ENCODE measurements at regions not wholly inside any gene's neighbourhood (a gene's known extent, or its start where the extent isn't known, plus 50 kb on each side); places are given as distances from the start of the nearest gene placed in this dataset.

DNA sequence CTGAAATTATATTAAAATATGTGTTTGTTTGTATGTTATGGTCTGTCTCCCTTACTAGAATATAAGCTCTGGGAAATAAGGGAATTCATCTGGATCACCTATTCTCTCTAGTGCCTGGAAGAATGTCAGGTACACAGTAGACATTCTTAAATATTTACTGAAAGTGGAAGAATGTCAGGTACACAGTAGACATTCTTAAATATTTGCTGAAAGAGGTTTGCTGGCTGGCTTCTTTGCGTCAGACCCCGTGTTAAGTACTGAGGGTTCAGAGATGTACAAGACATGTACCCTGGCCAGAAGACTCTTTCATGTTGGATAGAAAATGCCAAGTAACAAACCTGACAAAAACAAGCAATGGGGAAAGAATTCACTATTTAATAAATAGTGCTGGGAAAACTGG is 199.1 kb downstream of the INSC start:
- no peak for TF ChIP-seq EZH2phosphoT487 (IDR thresholded peaks at IDR 0.05; ENCODE audit: borderline replicate concordance)
- TF ChIP-seq, protein P1, sequence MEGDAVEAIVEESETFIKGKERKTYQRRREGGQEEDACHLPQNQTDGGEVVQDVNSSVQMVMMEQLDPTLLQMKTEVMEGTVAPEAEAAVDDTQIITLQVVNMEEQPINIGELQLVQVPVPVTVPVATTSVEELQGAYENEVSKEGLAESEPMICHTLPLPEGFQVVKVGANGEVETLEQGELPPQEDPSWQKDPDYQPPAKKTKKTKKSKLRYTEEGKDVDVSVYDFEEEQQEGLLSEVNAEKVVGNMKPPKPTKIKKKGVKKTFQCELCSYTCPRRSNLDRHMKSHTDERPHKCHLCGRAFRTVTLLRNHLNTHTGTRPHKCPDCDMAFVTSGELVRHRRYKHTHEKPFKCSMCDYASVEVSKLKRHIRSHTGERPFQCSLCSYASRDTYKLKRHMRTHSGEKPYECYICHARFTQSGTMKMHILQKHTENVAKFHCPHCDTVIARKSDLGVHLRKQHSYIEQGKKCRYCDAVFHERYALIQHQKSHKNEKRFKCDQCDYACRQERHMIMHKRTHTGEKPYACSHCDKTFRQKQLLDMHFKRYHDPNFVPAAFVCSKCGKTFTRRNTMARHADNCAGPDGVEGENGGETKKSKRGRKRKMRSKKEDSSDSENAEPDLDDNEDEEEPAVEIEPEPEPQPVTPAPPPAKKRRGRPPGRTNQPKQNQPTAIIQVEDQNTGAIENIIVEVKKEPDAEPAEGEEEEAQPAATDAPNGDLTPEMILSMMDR (conservative IDR thresholded peaks at IDR 0.05; ENCODE audit: low read length), result no peak
- H3K4me3 ChIP-seq (ENCODE audit: low read length, poor library complexity, severe bottlenecking), result no peak overlapping the region
- H3F3A ChIP-seq (ENCODE audit: low read depth), result no peaks in the 10 kb centered on the region
- H3K9me2 ChIP-seq (replicated peaks; ENCODE audit: low read depth, low read length), result no peaks in the 10 kb centered on the region
- no peaks in the 10 kb centered on the region for H3K4me1 ChIP-seq (ENCODE audit: insufficient read depth, low read length, poor library complexity, severe bottlenecking)
- H3K9ac ChIP-seq (ENCODE audit: low read depth, low read length, poor library complexity, severe bottlenecking), result no peak overlapping the region
- H3K9me3 ChIP-seq (ENCODE audit: insufficient read depth, low read depth, low read length), result no peaks in the 10 kb centered on the region; the same call in 1 of the 2 replicates
- no peak overlapping the region for H2AFZ ChIP-seq (ENCODE audit: low read length)
- H3K4me2 ChIP-seq (ENCODE audit: low read depth, low read length, poor library complexity, severe bottlenecking), result no peak overlapping the region
- no peaks in the 10 kb centered on the region for H3K36me3 ChIP-seq (ENCODE audit: insufficient read depth, low read length)
- H3K79me2 ChIP-seq (ENCODE audit: insufficient read depth, low read length), result no peaks in the 10 kb centered on the region
- no peaks in the 10 kb centered on the region for H4K20me1 ChIP-seq (ENCODE audit: insufficient read depth, low read length, poor library complexity, severe bottlenecking)
- H3K27me3 ChIP-seq (ENCODE audit: insufficient read depth, low read length, poor library complexity, severe bottlenecking), result no peaks in the 10 kb centered on the region

DNA sequence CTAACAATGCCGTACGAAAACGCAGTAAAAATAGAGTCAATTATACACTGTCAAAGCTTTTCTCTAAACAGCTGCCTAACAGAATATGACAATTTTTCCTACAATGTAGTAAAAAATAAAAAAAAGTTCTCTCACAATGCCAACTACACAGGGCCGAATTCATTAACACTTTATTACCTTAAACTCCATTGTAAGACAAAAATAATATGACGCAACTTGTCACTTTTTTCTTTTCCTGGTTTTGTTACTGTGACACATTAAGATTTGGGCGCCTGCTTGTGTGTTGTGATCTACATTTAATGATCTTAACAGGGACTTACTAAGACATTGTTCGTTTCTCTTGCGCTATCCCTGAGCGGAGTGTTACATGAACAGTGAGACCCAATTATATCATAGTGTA is 204.1 kb downstream of the INSC start:
- TF ChIP-seq EZH2phosphoT487 (IDR thresholded peaks at IDR 0.05; ENCODE audit: borderline replicate concordance), result no peak
- TF ChIP-seq, protein P1 (conservative IDR thresholded peaks at IDR 0.05; ENCODE audit: low read length), result no peak
- Histone ChIP-seq H3K4me2 (ENCODE audit: low read depth, low read length, poor library complexity, severe bottlenecking) (no peak overlapping the region), H3K4me1 (ENCODE audit: insufficient read depth, low read length, poor library complexity, severe bottlenecking) (no peaks in the 10 kb centered on the region), H3K9me3 (ENCODE audit: insufficient read depth, low read depth, low read length) (no peaks in the 10 kb centered on the region), H4K20me1 (ENCODE audit: insufficient read depth, low read length, poor library complexity, severe bottlenecking) (no peaks in the 10 kb centered on the region), H3K9ac (ENCODE audit: low read depth, low read length, poor library complexity, severe bottlenecking) (no peak overlapping the region), H3K79me2 (ENCODE audit: insufficient read depth, low read length) (no peaks in the 10 kb centered on the region), H3K9me2 (replicated peaks; ENCODE audit: low read depth, low read length) (no peaks in the 10 kb centered on the region), H3K4me3 (ENCODE audit: low read length, poor library complexity, severe bottlenecking) (no peak overlapping the region), H2AFZ (ENCODE audit: low read length) (no peak overlapping the region), H3F3A (ENCODE audit: low read depth) (no peaks in the 10 kb centered on the region), H3K27me3 (ENCODE audit: insufficient read depth, low read length, poor library complexity, severe bottlenecking) (no peaks in the 10 kb centered on the region), H3K36me3 (ENCODE audit: insufficient read depth, low read length) (no peaks in the 10 kb centered on the region)

DNA sequence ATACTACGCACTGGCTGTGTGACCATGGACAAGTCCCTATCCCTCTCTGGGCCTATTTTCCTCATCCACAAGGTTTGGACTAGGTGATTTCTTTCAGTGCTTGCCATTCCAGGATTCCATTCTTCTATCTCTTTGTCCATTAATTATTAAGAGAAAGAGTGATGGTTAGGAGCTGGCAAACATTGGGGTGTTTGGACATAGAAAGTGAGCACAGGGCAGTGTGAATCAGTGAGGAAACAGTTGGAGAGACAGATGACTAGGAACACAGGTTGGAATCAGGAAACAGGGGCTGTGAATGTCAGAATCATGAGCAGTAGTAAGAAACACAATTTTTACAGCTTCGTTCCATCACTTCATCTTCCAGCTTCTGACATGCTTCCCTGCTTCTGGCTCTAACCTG is 211.8 kb downstream of the INSC start:
- Histone ChIP-seq H3F3A (ENCODE audit: low read depth) (no peaks in the 10 kb centered on the region), H3K4me3 (ENCODE audit: low read length, poor library complexity, severe bottlenecking) (no peak overlapping the region), H3K27me3 (ENCODE audit: insufficient read depth, low read length, poor library complexity, severe bottlenecking) (no peaks in the 10 kb centered on the region), H3K9ac (ENCODE audit: low read depth, low read length, poor library complexity, severe bottlenecking) (no peak overlapping the region), H4K20me1 (ENCODE audit: insufficient read depth, low read length, poor library complexity, severe bottlenecking) (no peaks in the 10 kb centered on the region), H3K9me3 (ENCODE audit: insufficient read depth, low read depth, low read length) (no peaks in the 10 kb centered on the region), H3K4me2 (ENCODE audit: low read depth, low read length, poor library complexity, severe bottlenecking) (no peak overlapping the region), H3K4me1 (ENCODE audit: insufficient read depth, low read length, poor library complexity, severe bottlenecking) (no peaks in the 10 kb centered on the region), H3K9me2 (replicated peaks; ENCODE audit: low read depth, low read length) (no peaks in the 10 kb centered on the region), H3K36me3 (ENCODE audit: insufficient read depth, low read length) (no peaks in the 10 kb centered on the region), H3K79me2 (ENCODE audit: insufficient read depth, low read length) (no peaks in the 10 kb centered on the region), H2AFZ (ENCODE audit: low read length) (no peak overlapping the region)
- no peak for TF ChIP-seq EZH2phosphoT487 (IDR thresholded peaks at IDR 0.05; ENCODE audit: borderline replicate concordance)
- TF ChIP-seq, protein P1 (conservative IDR thresholded peaks at IDR 0.05; ENCODE audit: low read length), result no peak
